Neuronal stem cell (in vitro differentiated cells): ENCODE measurements at regions not wholly inside any gene's neighbourhood (a gene's known extent, or its start where the extent isn't known, plus 50 kb on each side); places are given as distances from the start of the nearest gene placed in this dataset.

Experiments used
- DNase-seq: peaks from one replicate; pipeline ENCODE4 v3.0.0-alpha.2; 2013; ENCODE audit warnings: low spot score
- H2AFZ ChIP-seq: one replicate; pipeline ENCODE4 v1.6.1; 2013; ENCODE audit warnings: mild to moderate bottlenecking, low read length, inconsistent platforms
- H2AK5ac ChIP-seq: 2 replicates; pipeline ENCODE4 v1.6.1; 2013; ENCODE audit warnings: low read depth, mild to moderate bottlenecking, inconsistent platforms, low read length, moderate library complexity, mixed read lengths
- H2BK120ac ChIP-seq: 2 replicates; pipeline ENCODE4 v1.6.1; 2013; ENCODE audit warnings: low read depth, mild to moderate bottlenecking, inconsistent platforms, low read length, moderate library complexity, mixed read lengths
- H2BK12ac ChIP-seq: one replicate; pipeline ENCODE4 v1.6.1; 2013; ENCODE audit warnings: low read length, inconsistent platforms
- H2BK15ac ChIP-seq: 2 replicates; pipeline ENCODE4 v1.6.1; 2013; ENCODE audit warnings: mild to moderate bottlenecking, low read length, inconsistent platforms, mixed read lengths
- H2BK5ac ChIP-seq: one replicate; pipeline ENCODE4 v1.6.1; 2013; ENCODE audit warnings: inconsistent platforms, mild to moderate bottlenecking, low read length, moderate library complexity
- H3K14ac ChIP-seq: one replicate; pipeline ENCODE4 v1.6.1; 2013; ENCODE audit warnings: low read length, inconsistent platforms
- H3K18ac ChIP-seq: 2 replicates; pipeline ENCODE4 v1.6.1; 2013; ENCODE audit warnings: low read length, inconsistent platforms
- H3K23ac ChIP-seq: 2 replicates; pipeline ENCODE4 v1.6.1; 2013; ENCODE audit warnings: low read depth, mild to moderate bottlenecking, mixed read lengths, low read length, inconsistent platforms; ENCODE audit not compliant: poor library complexity
- H3K27ac ChIP-seq: replicated peaks from 3 replicates; pipeline ENCODE4 v1.5.1; 2013; ENCODE audit warnings: low read length, inconsistent platforms
- H3K27me3 ChIP-seq, 3 experiments: 2 replicates each; pipeline ENCODE4 v1.6.1; 2013; ENCODE audit warnings: low read length in 3 of 3, mild to moderate bottlenecking in 2 of 3, inconsistent platforms in 1 of 3, low read depth in 1 of 3, mixed read lengths in 1 of 3, moderate library complexity in 1 of 3; ENCODE audit not compliant: control insufficient read depth in 3 of 3, insufficient read depth in 3 of 3
- H3K36me3 ChIP-seq, 2 donors: replicated peaks in 1 of 2; 2 replicates each; pipeline ENCODE4 v1.6.1; 2013; ENCODE audit warnings: low read length in 2 of 2; ENCODE audit not compliant: control insufficient read depth in 2 of 2, insufficient read depth in 2 of 2
- H3K4ac ChIP-seq: 2 replicates; pipeline ENCODE4 v1.6.1; 2013; ENCODE audit warnings: inconsistent platforms, mild to moderate bottlenecking, low read length, moderate library complexity
- H3K4me1 ChIP-seq, 2 donors: 1 replicate in 1 of 2; 2 replicates in 1 of 2; pipeline ENCODE4 v1.6.1; 2013; ENCODE audit warnings: low read length in 2 of 2, low read depth in 1 of 2; ENCODE audit not compliant: control insufficient read depth in 2 of 2, insufficient read depth in 1 of 2
- H3K4me2 ChIP-seq: one replicate; pipeline ENCODE4 v1.6.1; 2013; ENCODE audit warnings: mild to moderate bottlenecking, low read length, inconsistent platforms; ENCODE audit not compliant: insufficient read depth, poor library complexity, severe bottlenecking
- H3K4me3 ChIP-seq, 2 donors: 2 replicates each; pipeline ENCODE4 v1.5.1; 2013; ENCODE audit warnings: low read length in 2 of 2, mild to moderate bottlenecking in 2 of 2, inconsistent platforms in 1 of 2, moderate library complexity in 1 of 2
- H3K79me1 ChIP-seq: one replicate; pipeline ENCODE4 v1.6.1; 2013; ENCODE audit warnings: low read depth, mild to moderate bottlenecking, inconsistent platforms, low read length, moderate library complexity
- H3K9ac ChIP-seq: one replicate; pipeline ENCODE4 v1.6.1; 2013; ENCODE audit warnings: mild to moderate bottlenecking, low read depth, low read length, inconsistent platforms; ENCODE audit not compliant: poor library complexity
- H3K9me3 ChIP-seq, 2 donors: replicated peaks in 1 of 2; 2 replicates each; pipeline versions ENCODE3 to v1.6.1; 2013; ENCODE audit warnings: low read length in 2 of 2, mild to moderate bottlenecking in 2 of 2, inconsistent platforms in 1 of 2, low read depth in 1 of 2, mixed read lengths in 1 of 2, moderate library complexity in 1 of 2; ENCODE audit not compliant: control insufficient read depth in 2 of 2, insufficient read depth in 1 of 2
- H4K8ac ChIP-seq: one replicate; pipeline ENCODE4 v1.6.1; 2013; ENCODE audit warnings: low read depth, mild to moderate bottlenecking, inconsistent platforms, low read length, moderate library complexity
- H4K91ac ChIP-seq: one replicate; pipeline ENCODE4 v1.6.1; 2013; ENCODE audit warnings: low read length, low read depth, mild to moderate bottlenecking, inconsistent platforms; ENCODE audit not compliant: poor library complexity
- WGBS, 2 donors: extraction: QIAGEN DNeasy Blood & Tissue Kit; methylation state at CpG; one replicate each; pipeline ENCODE4 v1.1.7; 2013; ENCODE audit warnings: missing lambda C conversion rate in 2 of 2, mixed read lengths in 1 of 2; ENCODE audit not compliant: insufficient read length in 2 of 2, insufficient replicate concordance in 1 of 2; ENCODE audit errors: extremely low coverage in 2 of 2; 5-methylcytosine and 5-hydroxymethylcytosine counted together

- Histone ChIP-seq H3K36me3 (no peaks in the 10 kb centered on the region), H4K91ac (no peak overlapping the region), H2BK12ac (no peak overlapping the region), H3K4me3 (no peak overlapping the region), H3K79me1 (no peaks in the 10 kb centered on the region), H2AFZ (no peak overlapping the region), H3K9me3 (peaks cover 0 to 4% of the 10 kb centered on the region in 2 donors), H3K14ac (no peak overlapping the region), H2BK15ac (no peak overlapping the region), H4K8ac (no peak overlapping the region), H3K4me2 (no peak overlapping the region), H3K4me1 (no peaks in the 10 kb centered on the region), H3K4ac (no peak overlapping the region), H3K23ac (no peak overlapping the region), H2AK5ac (no peak overlapping the region), H2BK5ac (no peak overlapping the region), H3K27ac (no peak overlapping the region), H2BK120ac (no peak overlapping the region), H3K9ac (no peak overlapping the region), H3K18ac (no peak overlapping the region), H3K27me3 (no peaks in the 10 kb centered on the region)
- no CpG with 5 or more reads among the region's 18 CpGs for WGBS, 2 donors
- DNase-seq: no peak
These were observed 1944.0 kb upstream of the DEFB115 start for GRCh38 chr20:29313481-29313880.

DNA sequence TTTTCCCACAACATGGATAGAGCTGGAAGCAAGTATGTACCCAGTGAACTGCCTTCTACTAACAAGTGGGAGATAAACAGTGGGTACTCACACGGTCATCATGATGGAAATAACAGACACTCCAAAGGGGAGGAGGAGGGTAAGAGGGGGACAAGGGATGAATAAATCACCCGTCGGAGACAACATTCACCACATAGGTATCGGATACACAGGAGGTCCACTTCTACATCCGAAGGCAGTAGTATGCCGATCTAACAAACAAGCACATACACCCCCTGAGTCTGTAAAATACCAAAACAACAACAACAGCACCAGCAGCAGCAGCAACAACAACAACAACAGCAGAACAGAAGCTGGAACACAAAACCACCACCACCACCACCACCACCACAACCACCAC, 1943.2 kb upstream of the DEFB115 start:
- no peak overlapping the region for H2BK120ac ChIP-seq
- no CpG with 5 or more reads among the region's 6 CpGs for WGBS, 2 donors
- DNase-seq: no peak

GRCh38 chr20:29318871-29319461, 1938.5 kb upstream of the DEFB115 start:
- DNase-seq: no peak
- Histone ChIP-seq H2AK5ac (no peak overlapping the region), H3K27me3 (no peaks in the 10 kb centered on the region), H3K14ac (no peak overlapping the region), H3K9ac (no peak overlapping the region), H2BK5ac (no peak overlapping the region), H3K23ac (no peak overlapping the region), H3K4ac (no peak overlapping the region), H2BK12ac (no peak overlapping the region), H3K4me2 (no peak overlapping the region), H3K9me3 (peaks cover 0 to 6% of the 10 kb centered on the region in 2 donors), H3K18ac (no peak overlapping the region), H4K8ac (no peak overlapping the region), H2AFZ (no peak overlapping the region), H3K27ac (no peak overlapping the region), H3K79me1 (no peaks in the 10 kb centered on the region), H2BK120ac (no peak overlapping the region), H3K4me1 (no peaks in the 10 kb centered on the region), H2BK15ac (no peak overlapping the region), H4K91ac (no peak overlapping the region), H3K36me3 (no peaks in the 10 kb centered on the region), H3K4me3 (no peak overlapping the region)
- WGBS, 2 donors: no CpG with 5 or more reads among the region's 37 CpGs

More for the DNA sequence above, 1943.2 kb upstream of the DEFB115 start:
- Histone ChIP-seq H3K79me1 (no peaks in the 10 kb centered on the region), H3K4me3 (no peak overlapping the region), H3K9me3 (peaks cover 0 to 8% of the 10 kb centered on the region in 2 donors), H2BK12ac (no peak overlapping the region), H2AK5ac (no peak overlapping the region), H3K14ac (no peak overlapping the region), H3K4ac (no peak overlapping the region), H3K27me3 (no peaks in the 10 kb centered on the region), H4K8ac (no peak overlapping the region), H3K36me3 (no peaks in the 10 kb centered on the region), H3K27ac (no peak overlapping the region), H2AFZ (no peak overlapping the region), H3K18ac (no peak overlapping the region), H3K4me2 (no peak overlapping the region), H3K4me1 (no peaks in the 10 kb centered on the region), H3K23ac (no peak overlapping the region), H2BK5ac (no peak overlapping the region), H2BK15ac (no peak overlapping the region), H3K9ac (no peak overlapping the region), H4K91ac (no peak overlapping the region)

DNA sequence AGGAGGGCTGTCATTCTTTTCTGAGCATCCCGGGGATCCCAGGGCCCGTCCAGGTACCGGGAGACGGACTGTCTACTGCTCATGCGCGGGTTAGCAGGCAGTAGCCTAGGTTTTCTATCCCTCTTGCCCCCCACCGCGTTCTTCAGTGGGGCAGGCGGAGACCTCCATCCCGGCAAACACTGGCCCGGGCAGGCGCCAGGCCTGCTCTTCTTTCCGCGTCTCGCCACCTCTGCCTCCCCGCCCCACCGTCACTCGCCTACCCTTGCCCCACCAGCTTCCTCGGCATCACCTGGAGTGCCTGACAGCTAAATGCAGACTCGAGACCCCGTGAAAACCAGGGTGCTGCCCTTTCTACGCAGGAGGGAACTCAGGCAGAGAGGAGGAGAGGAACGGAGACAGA, 1937.7 kb upstream of the DEFB115 start:
- peak overlapping the region in 1 of 2 donors; percentile 58 for H3K4me3 ChIP-seq
- no peak overlapping the region for H3K14ac ChIP-seq
- H3K36me3 ChIP-seq: no peaks in the 10 kb centered on the region
- no peak overlapping the region for H4K91ac ChIP-seq
- H2AK5ac ChIP-seq: no peak overlapping the region
- no peaks in the 10 kb centered on the region for H3K4me1 ChIP-seq
- no peak overlapping the region for H4K8ac ChIP-seq
- DNase-seq: no peak
- no CpG with 5 or more reads among the region's 23 CpGs for WGBS, 2 donors
- H2BK12ac ChIP-seq: no peak overlapping the region
- H3K18ac ChIP-seq: no peak overlapping the region
- no peak overlapping the region for H2AFZ ChIP-seq
- no peak overlapping the region for H2BK5ac ChIP-seq
- H3K4ac ChIP-seq: no peak overlapping the region
- peak overlapping the region; percentile 43 for H3K23ac ChIP-seq
- H3K4me2 ChIP-seq: no peak overlapping the region
- peak overlapping the region; percentile 44 for H3K9ac ChIP-seq
- H3K27me3 ChIP-seq: no peaks in the 10 kb centered on the region
- H3K27ac ChIP-seq: no peak overlapping the region
- H2BK15ac ChIP-seq: no peak overlapping the region
- H3K79me1 ChIP-seq: no peaks in the 10 kb centered on the region
- peaks cover 0 to 6% of the 10 kb centered on the region in 2 donors for H3K9me3 ChIP-seq
- H2BK120ac ChIP-seq: no peak overlapping the region
